Fibroblast of lung (primary cell): ENCODE measurements at regions not wholly inside any gene's neighbourhood (a gene's known extent, or its start where the extent isn't known, plus 50 kb on each side); places are given as distances from the start of the nearest gene placed in this dataset.

Experiments used
- DNase-seq, 2 donors: peaks; one replicate each; pipeline versions ENCODE4 v3.0.0 to v3.0.0-alpha.2; 2010; ENCODE audit warnings: low read depth in 2 of 2
- H2AFZ ChIP-seq: 2 replicates; pipeline ENCODE4 v1.5.1; 2012; ENCODE audit warnings: low read length, control low read depth, inconsistent platforms
- H3K27ac ChIP-seq: 2 replicates; pipeline ENCODE4 v1.5.1; 2011; ENCODE audit warnings: low read length, control low read depth; ENCODE audit not compliant: insufficient read depth
- H3K27me3 ChIP-seq: 2 replicates; pipeline ENCODE4 v1.5.1; 2011; ENCODE audit warnings: mild to moderate bottlenecking, low read length; ENCODE audit not compliant: control insufficient read depth, insufficient read depth
- H3K36me3 ChIP-seq: 2 replicates; pipeline ENCODE4 v1.5.1; 2011; ENCODE audit warnings: low read length; ENCODE audit not compliant: control insufficient read depth, insufficient read depth
- H3K4me1 ChIP-seq: 2 replicates; pipeline ENCODE4 v1.5.1; 2011; ENCODE audit warnings: low read length; ENCODE audit not compliant: control insufficient read depth, insufficient read depth; ENCODE audit errors: extremely low read depth
- H3K4me2 ChIP-seq: 2 replicates; pipeline ENCODE4 v1.5.1; 2011; ENCODE audit warnings: low read length, control low read depth; ENCODE audit not compliant: insufficient read depth; ENCODE audit errors: extremely low read depth
- H3K4me3 ChIP-seq, 4 experiments: fragments of 200-600 bp in 1 of 4; sonication (generic) in 1 of 4; replicated peaks in 1 of 4; 2 replicates each; pipeline ENCODE4 v1.5.1; 2011 to 2016; ENCODE audit warnings: low read length in 4 of 4, low read depth in 3 of 4, mild to moderate bottlenecking in 3 of 4, control low read depth in 2 of 4, inconsistent platforms in 1 of 4, mixed read lengths in 1 of 4; ENCODE audit not compliant: insufficient read depth in 1 of 4; ENCODE audit errors: control extremely low read depth in 1 of 4
- H3K79me2 ChIP-seq: 2 replicates; pipeline ENCODE4 v1.5.1; 2012; ENCODE audit warnings: mild to moderate bottlenecking, low read length, inconsistent platforms; ENCODE audit not compliant: control insufficient read depth, insufficient read depth
- H3K9ac ChIP-seq: 2 replicates; pipeline ENCODE4 v1.5.1; 2011; ENCODE audit warnings: mild to moderate bottlenecking, low read length, control low read depth; ENCODE audit not compliant: insufficient read depth
- H3K9me3 ChIP-seq: 2 replicates; pipeline ENCODE4 v1.5.1; 2012; ENCODE audit warnings: low read depth, low read length; ENCODE audit not compliant: control insufficient read depth, insufficient read depth
- H4K20me1 ChIP-seq: 2 replicates; pipeline ENCODE4 v1.5.1; 2011; ENCODE audit warnings: low read length; ENCODE audit not compliant: control insufficient read depth, insufficient read depth; ENCODE audit errors: extremely low read depth
- EZH2 ChIP-seq: IDR thresholded peaks from 2 replicates; pipeline ENCODE4 v1.5.1; 2012; ENCODE audit warnings: low read length, control low read depth, mild to moderate bottlenecking; ENCODE audit errors: missing control alignments
- TF ChIP-seq, protein P1 (sequence below), 2 donors: IDR thresholded peaks in 1 of 2; conservative IDR thresholded peaks in 1 of 2; 1 replicate in 1 of 2; 2 replicates in 1 of 2; pipeline ENCODE4 v1.5.1; 2011 to 2012; ENCODE audit warnings: low read length in 2 of 2, control low read depth in 1 of 2, inconsistent platforms in 1 of 2, low read depth in 1 of 2, mild to moderate bottlenecking in 1 of 2

DNA sequence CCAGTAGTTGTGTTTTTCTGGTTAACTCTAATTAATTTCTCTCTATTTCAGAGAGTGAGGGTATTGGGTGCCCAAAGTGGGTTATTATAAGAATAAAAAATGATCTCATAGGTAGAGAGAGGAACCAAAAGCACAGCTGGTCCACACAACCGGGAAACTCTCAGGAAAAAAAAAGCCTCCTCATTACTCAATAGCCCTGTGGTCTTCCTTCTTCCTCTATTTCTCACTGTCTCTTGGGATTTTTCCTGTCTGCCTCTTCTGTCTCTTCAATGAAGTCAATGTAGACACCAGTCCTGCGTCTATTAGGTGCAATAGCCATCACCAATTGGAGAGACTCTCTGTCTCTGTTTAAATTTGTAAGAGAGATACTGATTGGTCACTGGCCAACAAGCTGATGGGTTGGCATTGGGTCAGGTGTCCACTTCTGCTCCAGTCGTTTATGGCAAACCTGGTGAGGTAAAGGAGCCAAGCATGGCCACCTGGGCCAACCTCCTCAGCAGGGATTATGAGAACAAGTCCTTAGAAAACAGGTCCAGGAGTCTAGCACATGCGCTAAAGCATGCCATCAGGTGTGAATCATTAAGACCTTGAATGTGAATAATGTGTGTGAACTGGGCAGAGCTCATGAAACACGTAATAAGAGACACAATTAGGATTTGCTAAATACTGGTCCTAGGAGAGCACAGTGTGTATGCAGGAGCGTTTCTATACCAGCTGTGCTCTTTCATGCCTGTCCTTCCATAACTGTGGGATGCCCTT lies 443.0 kb upstream of the RUNX1 start:
- Histone ChIP-seq H3K27me3 (no peaks in the 10 kb centered on the region), H3K4me3 (no peak overlapping the region), H4K20me1 (no peaks in the 10 kb centered on the region), H3K27ac (no peak overlapping the region), H3K9ac (no peak overlapping the region), H3K4me1 (no peaks in the 10 kb centered on the region), H2AFZ (no peak overlapping the region), H3K36me3 (no peaks in the 10 kb centered on the region), H3K79me2 (no peaks in the 10 kb centered on the region), H3K9me3 (no peaks in the 10 kb centered on the region), H3K4me2 (no peak overlapping the region)
- DNase-seq = no peak
- TF ChIP-seq EZH2 = no peak
- TF ChIP-seq, protein P1, sequence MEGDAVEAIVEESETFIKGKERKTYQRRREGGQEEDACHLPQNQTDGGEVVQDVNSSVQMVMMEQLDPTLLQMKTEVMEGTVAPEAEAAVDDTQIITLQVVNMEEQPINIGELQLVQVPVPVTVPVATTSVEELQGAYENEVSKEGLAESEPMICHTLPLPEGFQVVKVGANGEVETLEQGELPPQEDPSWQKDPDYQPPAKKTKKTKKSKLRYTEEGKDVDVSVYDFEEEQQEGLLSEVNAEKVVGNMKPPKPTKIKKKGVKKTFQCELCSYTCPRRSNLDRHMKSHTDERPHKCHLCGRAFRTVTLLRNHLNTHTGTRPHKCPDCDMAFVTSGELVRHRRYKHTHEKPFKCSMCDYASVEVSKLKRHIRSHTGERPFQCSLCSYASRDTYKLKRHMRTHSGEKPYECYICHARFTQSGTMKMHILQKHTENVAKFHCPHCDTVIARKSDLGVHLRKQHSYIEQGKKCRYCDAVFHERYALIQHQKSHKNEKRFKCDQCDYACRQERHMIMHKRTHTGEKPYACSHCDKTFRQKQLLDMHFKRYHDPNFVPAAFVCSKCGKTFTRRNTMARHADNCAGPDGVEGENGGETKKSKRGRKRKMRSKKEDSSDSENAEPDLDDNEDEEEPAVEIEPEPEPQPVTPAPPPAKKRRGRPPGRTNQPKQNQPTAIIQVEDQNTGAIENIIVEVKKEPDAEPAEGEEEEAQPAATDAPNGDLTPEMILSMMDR (conservative IDR thresholded peaks at IDR 0.05 in 1 of 2, IDR thresholded peaks at IDR 0.05 in 1 of 2; ENCODE audit: low read depth in 1 of 2, low read length in 2 of 2) = no peak

DNA sequence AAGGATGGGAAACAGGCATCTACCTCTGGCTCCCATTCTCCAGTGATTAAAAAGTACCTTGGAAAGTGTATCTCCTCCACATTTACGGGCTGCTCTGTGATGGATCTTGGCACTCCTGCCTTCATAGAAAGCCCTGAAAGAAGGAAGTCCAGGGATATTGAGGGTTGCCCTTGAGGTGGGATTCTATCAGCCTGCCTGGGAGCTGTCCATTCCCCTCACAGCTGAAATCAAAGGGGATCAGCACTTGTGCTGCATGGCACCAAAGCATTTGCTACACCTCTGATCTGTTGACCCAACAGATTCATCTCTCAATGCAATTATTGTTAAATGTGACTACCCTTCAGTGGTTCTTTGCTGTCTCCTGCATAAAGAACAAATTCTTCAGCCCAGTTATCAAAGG lies 442.0 kb upstream of the RUNX1 start:
- H2AFZ ChIP-seq = no peak overlapping the region
- no peak overlapping the region for H3K4me3 ChIP-seq
- TF ChIP-seq, protein P1 (conservative IDR thresholded peaks at IDR 0.05 in 1 of 2, IDR thresholded peaks at IDR 0.05 in 1 of 2; ENCODE audit: low read depth in 1 of 2, low read length in 2 of 2) = no peak
- no peak for TF ChIP-seq EZH2
- no peaks in the 10 kb centered on the region for H4K20me1 ChIP-seq
- H3K36me3 ChIP-seq = no peaks in the 10 kb centered on the region
- no peak overlapping the region for H3K4me2 ChIP-seq
- no peak for DNase-seq
- H3K27me3 ChIP-seq = no peaks in the 10 kb centered on the region
- no peaks in the 10 kb centered on the region for H3K4me1 ChIP-seq
- no peak overlapping the region for H3K27ac ChIP-seq
- H3K9ac ChIP-seq = no peak overlapping the region
- H3K79me2 ChIP-seq = no peaks in the 10 kb centered on the region
- no peaks in the 10 kb centered on the region for H3K9me3 ChIP-seq

GRCh38 chr21:35489389-35489980 lies 440.4 kb upstream of the RUNX1 start:
- no peak for DNase-seq
- Histone ChIP-seq H3K4me1 (no peaks in the 10 kb centered on the region), H3K36me3 (no peaks in the 10 kb centered on the region), H3K27me3 (no peaks in the 10 kb centered on the region), H2AFZ (no peak overlapping the region), H3K4me2 (no peak overlapping the region), H3K9ac (no peak overlapping the region), H3K4me3 (no peak overlapping the region), H4K20me1 (no peaks in the 10 kb centered on the region), H3K79me2 (no peaks in the 10 kb centered on the region), H3K27ac (no peak overlapping the region), H3K9me3 (no peaks in the 10 kb centered on the region)
- TF ChIP-seq, protein P1 (conservative IDR thresholded peaks at IDR 0.05 in 1 of 2, IDR thresholded peaks at IDR 0.05 in 1 of 2; ENCODE audit: low read depth in 1 of 2, low read length in 2 of 2) = no peak
- TF ChIP-seq EZH2 = no peak
